ENCODE measurements at regions not wholly inside any gene's neighbourhood (a gene's known extent, or its start where the extent isn't known, plus 50 kb on each side); places are given as distances from the start of the nearest gene placed in this dataset.

DNA sequence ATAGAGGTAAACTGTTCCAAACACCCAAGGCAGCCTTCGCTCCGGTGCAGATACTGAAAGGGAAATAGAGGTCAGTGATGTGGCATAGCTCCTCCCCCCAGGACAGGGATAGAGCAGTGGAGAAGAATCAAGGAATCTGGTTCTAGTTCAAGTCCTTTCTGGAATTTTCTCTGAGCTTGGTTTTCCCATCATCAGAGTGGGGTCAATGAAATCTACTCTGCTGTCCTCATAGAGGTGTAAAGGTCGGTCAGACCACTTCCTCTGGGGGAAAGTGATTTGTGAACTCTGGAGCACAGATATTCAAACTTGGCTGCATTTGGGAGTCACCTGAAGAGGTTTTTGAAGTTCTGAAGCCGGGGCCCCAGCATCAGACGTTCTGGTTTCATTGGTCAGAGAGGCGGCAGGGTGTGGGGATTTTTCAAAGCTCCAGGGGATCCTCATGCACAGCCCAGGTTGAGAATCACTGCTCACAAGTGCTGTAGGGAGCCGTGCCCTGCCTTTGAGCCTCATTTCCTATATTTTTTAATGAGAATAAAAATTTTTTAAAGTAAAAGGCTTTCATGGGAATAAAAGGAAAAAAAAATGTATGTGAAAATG is 105.7 kb upstream of the RAD23B start:
- TF ChIP-seq, protein P1, sequence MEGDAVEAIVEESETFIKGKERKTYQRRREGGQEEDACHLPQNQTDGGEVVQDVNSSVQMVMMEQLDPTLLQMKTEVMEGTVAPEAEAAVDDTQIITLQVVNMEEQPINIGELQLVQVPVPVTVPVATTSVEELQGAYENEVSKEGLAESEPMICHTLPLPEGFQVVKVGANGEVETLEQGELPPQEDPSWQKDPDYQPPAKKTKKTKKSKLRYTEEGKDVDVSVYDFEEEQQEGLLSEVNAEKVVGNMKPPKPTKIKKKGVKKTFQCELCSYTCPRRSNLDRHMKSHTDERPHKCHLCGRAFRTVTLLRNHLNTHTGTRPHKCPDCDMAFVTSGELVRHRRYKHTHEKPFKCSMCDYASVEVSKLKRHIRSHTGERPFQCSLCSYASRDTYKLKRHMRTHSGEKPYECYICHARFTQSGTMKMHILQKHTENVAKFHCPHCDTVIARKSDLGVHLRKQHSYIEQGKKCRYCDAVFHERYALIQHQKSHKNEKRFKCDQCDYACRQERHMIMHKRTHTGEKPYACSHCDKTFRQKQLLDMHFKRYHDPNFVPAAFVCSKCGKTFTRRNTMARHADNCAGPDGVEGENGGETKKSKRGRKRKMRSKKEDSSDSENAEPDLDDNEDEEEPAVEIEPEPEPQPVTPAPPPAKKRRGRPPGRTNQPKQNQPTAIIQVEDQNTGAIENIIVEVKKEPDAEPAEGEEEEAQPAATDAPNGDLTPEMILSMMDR (conservative IDR thresholded peaks at IDR 0.05; ENCODE audit: low read depth, low read length), result no peak
- TF ChIP-seq EZH2 (IDR thresholded peaks at IDR 0.05; ENCODE audit: borderline replicate concordance, low read depth, low read length, poor library complexity, severe bottlenecking), result no peak
